Ovary (tissue), 3 donors: ENCODE measurements at regions not wholly inside any gene's neighbourhood (a gene's known extent, or its start where the extent isn't known, plus 50 kb on each side); places are given as distances from the start of the nearest gene placed in this dataset.

Experiments
- EP300 ChIP-seq: sonication (generic); formaldehyde crosslinking; IDR thresholded peaks from one replicate; pipeline ENCODE4 v1.6.1; 2017; ENCODE audit warnings: antibody characterized with exemption
- POLR2A ChIP-seq: fragments of 450-650 bp; IDR thresholded peaks from one replicate; pipeline ENCODE4 v1.6.1; 2017; ENCODE audit warnings: antibody characterized with exemption, mild to moderate bottlenecking, moderate library complexity
- TF ChIP-seq, protein P1 (sequence below), 3 donors: fragments of 450-650 bp in 2 of 3; fragments of 200-600 bp in 1 of 3; IDR thresholded peaks; one replicate each; pipeline versions ENCODE4 v1.5.1 to v1.8.0; 2016 to 2022; ENCODE audit warnings: antibody characterized with exemption in 3 of 3, mild to moderate bottlenecking in 1 of 3
- donor health status: DM: no; HTN: no; CAD: no.

DNA sequence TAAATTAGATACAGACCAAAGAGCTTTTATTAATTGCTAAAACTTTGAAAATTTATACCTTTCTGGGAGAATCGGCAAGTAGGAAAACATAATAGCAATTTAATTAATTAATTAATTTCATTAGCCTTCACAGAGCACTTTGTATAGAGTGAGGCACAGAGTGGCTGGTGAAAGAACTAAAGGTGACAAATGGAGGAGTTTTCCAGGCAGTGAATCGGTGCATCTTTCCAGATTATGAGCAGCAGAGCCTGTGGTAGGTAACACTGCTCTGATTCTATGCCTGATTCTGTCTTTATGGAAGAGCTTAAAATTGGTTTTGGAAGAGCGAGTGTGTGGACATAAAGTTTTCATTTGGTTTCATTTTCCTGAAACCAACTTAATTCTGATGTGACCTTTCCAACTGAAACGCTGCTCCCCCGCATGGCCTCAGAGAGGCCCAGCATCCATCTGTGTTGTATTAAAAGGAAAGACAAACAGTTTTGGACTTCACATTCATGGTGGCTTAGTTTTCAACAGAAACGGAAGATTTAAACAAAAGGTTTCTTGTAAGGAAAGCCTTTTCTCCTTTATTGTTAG, 188.9 kb upstream of the RPS23 start:
- TF ChIP-seq, protein P1, sequence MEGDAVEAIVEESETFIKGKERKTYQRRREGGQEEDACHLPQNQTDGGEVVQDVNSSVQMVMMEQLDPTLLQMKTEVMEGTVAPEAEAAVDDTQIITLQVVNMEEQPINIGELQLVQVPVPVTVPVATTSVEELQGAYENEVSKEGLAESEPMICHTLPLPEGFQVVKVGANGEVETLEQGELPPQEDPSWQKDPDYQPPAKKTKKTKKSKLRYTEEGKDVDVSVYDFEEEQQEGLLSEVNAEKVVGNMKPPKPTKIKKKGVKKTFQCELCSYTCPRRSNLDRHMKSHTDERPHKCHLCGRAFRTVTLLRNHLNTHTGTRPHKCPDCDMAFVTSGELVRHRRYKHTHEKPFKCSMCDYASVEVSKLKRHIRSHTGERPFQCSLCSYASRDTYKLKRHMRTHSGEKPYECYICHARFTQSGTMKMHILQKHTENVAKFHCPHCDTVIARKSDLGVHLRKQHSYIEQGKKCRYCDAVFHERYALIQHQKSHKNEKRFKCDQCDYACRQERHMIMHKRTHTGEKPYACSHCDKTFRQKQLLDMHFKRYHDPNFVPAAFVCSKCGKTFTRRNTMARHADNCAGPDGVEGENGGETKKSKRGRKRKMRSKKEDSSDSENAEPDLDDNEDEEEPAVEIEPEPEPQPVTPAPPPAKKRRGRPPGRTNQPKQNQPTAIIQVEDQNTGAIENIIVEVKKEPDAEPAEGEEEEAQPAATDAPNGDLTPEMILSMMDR (IDR thresholded peaks at IDR 0.05), result no peak
- TF ChIP-seq POLR2A (no peak), EP300 (no peak)
